ENCODE measurements at regions not wholly inside any gene's neighbourhood (a gene's known extent, or its start where the extent isn't known, plus 50 kb on each side); places are given as distances from the start of the nearest gene placed in this dataset.

GRCh38 chr2:67919490-67919889, 143.3 kb downstream of the C1D start:
- TF ChIP-seq STAT1 (IDR thresholded peaks at IDR 0.05; ENCODE audit: unreplicated experiment), result no peak
- peak; percentile 22 to 43; a peak in 3 of 4 replicates for TF ChIP-seq CTCF (conservative IDR thresholded peaks at IDR 0.05; ENCODE audit: low read depth in 2 of 2)
- no peak for TF ChIP-seq ZNF114 (CRISPR knock-in tag; IDR thresholded peaks at IDR 0.05)
- H3K36me3 ChIP-seq (ENCODE audit: insufficient read depth), result no peaks in the 10 kb centered on the region
- H3K27me3 Mint-ChIP-seq (ENCODE audit: insufficient read depth, low read depth, poor library complexity), result peaks cover 2% of the 10 kb centered on the region
- H4K20me1 ChIP-seq (replicated peaks; ENCODE audit: insufficient read depth), result no peaks in the 10 kb centered on the region
- H3K27ac Mint-ChIP-seq, result no peak overlapping the region
- no peak overlapping the region for H2AFZ ChIP-seq
- no peak for DNase-seq (ENCODE audit: low spot score)
- H3K27ac ChIP-seq (ENCODE audit: low read depth), result no peak overlapping the region
- no peaks in the 10 kb centered on the region for H3K79me2 ChIP-seq (replicated peaks; ENCODE audit: insufficient read depth)
- no peak overlapping the region for H3K4me3 Mint-ChIP-seq
- H3K4me3 ChIP-seq, result no peak overlapping the region
- H3K27me3 ChIP-seq (ENCODE audit: insufficient read depth), result no peaks in the 10 kb centered on the region
- H3K9me3 Mint-ChIP-seq, result no peaks in the 10 kb centered on the region; the same call in 1 of the 3 replicates
- no peak overlapping the region for H3K4me2 ChIP-seq
- H3K9me2 ChIP-seq (ENCODE audit: insufficient read depth), result no peaks in the 10 kb centered on the region
- peaks cover 17% of the 10 kb centered on the region for H3K4me1 ChIP-seq (ENCODE audit: insufficient read depth)
- ATAC-seq, result no peak; the same call in 2 of the 3 replicates
- peaks cover 23% of the 10 kb centered on the region for H3K4me1 Mint-ChIP-seq
- no peaks in the 10 kb centered on the region; the same call in 2 of the 3 replicates for H3K36me3 Mint-ChIP-seq (ENCODE audit: low read depth)
- no peaks in the 10 kb centered on the region for H3F3A ChIP-seq (replicated peaks; ENCODE audit: low read depth)

GRCh38 chr2:67922080-67922785, 140.6 kb downstream of the C1D start:
- Mint-ChIP-seq H3K9me3 (peaks cover 4% of the 10 kb centered on the region; the same call in 2 of the 3 replicates), H3K4me3 (no peak overlapping the region), H3K27me3 (ENCODE audit: insufficient read depth, low read depth, poor library complexity) (peaks cover 2% of the 10 kb centered on the region), H3K4me1 (peaks cover 34% of the 10 kb centered on the region), H3K27ac (no peak overlapping the region), H3K36me3 (ENCODE audit: low read depth) (no peaks in the 10 kb centered on the region; the same call in 2 of the 3 replicates)
- Histone ChIP-seq H3K27me3 (ENCODE audit: insufficient read depth) (no peaks in the 10 kb centered on the region), H3K9me2 (ENCODE audit: insufficient read depth) (no peaks in the 10 kb centered on the region), H3K4me2 (no peak overlapping the region), H3K79me2 (replicated peaks; ENCODE audit: insufficient read depth) (no peaks in the 10 kb centered on the region), H2AFZ (no peak overlapping the region), H4K20me1 (replicated peaks; ENCODE audit: insufficient read depth) (no peaks in the 10 kb centered on the region), H3K36me3 (ENCODE audit: insufficient read depth) (no peaks in the 10 kb centered on the region), H3K27ac (ENCODE audit: low read depth) (no peak overlapping the region), H3K4me1 (ENCODE audit: insufficient read depth) (peaks cover 27% of the 10 kb centered on the region), H3F3A (replicated peaks; ENCODE audit: low read depth) (no peaks in the 10 kb centered on the region), H3K4me3 (no peak overlapping the region)
- ATAC-seq, result no peak
- DNase-seq (ENCODE audit: low spot score), result no peak
- no peak for TF ChIP-seq ZNF114 (CRISPR knock-in tag; IDR thresholded peaks at IDR 0.05)
- TF ChIP-seq ETS1 (IDR thresholded peaks at IDR 0.05), result no peak
- no peak for TF ChIP-seq REST (IDR thresholded peaks at IDR 0.05; ENCODE audit: unreplicated experiment)
- TF ChIP-seq ZNF331 (CRISPR knock-in tag; IDR thresholded peaks at IDR 0.05; ENCODE audit: low read depth), result no peak
- TF ChIP-seq POLR2AphosphoS5 (IDR thresholded peaks at IDR 0.05; ENCODE audit: low read depth), result no peak
- no peak for TF ChIP-seq ZNF462 (CRISPR knock-in tag; IDR thresholded peaks at IDR 0.05)
